ENCODE measurements at regions not wholly inside any gene's neighbourhood (a gene's known extent, or its start where the extent isn't known, plus 50 kb on each side); places are given as distances from the start of the nearest gene placed in this dataset.

DNA sequence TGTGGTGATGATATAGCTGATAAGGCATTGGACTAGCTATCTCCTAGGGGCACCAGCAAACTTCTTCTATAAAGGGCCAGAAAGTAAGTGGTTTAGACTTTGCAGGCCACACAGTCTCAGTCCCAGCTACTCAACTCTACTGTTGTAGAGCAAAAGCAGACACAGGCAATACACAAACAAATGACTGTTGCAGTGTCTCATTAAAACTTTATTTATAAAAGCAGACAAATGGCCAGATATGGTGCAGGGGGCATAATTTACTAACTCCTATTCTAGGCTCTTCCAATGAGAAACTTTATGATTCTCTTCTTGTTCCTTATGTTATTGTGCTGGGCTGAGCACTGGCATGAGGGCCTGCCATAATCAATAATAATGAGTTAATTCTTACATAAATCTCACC lies 176.8 kb upstream of the POU3F1 start:
- DNase-seq (ENCODE audit: low read depth in 2 of 2): no peak

DNA sequence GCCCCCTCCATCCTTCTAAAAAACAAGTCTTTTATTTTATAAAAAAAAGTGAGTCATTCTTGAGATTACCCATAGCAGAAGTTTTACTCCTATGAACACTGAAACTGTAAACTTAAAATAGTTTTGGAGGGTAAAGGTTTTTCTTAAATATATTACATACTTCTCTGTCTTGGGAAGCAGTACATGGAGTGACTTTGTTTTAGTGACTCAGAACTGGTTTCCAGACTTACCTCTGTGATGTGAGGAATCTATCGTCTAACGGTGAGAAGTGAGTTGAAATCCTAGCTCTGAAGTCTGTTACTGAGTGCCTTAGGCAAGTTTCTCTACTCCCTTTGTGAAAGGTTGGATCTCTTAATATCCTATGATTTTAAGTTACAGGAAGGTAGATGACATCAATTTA lies 176.3 kb upstream of the POU3F1 start:
- DNase-seq (ENCODE audit: low read depth in 2 of 2): no peak

DNA sequence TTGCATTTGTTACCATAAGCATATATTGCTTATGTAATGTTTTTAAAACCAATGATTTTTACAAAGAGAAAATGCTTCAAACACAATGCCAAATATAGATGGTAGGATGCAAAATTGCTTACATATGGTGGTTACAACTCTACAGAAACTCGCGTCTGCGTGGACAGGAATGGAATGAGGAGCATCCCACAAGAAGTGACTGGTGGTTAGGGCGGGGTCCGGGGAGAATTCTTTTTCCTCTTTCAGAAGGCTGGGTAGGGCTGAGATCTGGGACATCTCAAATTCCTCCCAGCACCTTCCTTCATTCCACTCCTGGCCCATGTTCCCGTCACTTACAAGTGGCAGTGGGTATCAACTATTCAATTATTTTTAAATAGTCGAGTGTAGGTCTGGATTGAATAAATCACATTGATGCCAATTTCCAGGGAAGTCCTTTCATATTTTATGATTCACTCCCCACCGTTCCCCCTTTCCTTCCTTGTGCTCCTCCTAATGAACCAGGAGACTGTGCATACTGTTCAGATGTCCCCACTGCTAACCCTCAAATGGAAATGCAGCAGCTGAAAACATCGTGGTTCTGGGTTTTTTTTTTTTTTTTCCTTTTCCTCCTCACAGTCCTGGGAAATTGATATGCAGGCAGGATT lies 174.5 kb upstream of the POU3F1 start:
- no peak for DNase-seq (ENCODE audit: low read depth in 2 of 2)

DNA sequence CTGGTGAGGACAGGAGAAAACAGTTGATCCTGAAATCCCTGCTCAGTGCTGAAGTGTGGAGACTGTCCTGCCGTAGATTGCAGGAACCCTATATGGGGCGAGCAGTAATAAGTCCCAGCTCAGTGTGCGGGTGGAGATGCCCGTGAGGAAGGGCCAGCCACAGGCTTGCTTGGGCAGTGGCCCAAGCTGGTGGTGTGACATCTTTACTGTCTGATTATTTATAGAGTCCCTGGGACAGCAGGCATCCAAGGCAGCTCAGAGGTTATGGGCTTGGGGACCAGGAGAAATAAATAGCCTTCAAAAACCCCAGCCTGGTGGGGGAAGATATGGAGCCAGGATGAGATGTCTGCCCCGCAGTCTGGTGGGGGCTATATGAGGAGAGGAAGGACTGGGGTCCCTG lies 170.7 kb upstream of the POU3F1 start:
- DNase-seq (ENCODE audit: low read depth in 2 of 2): no peak

DNA sequence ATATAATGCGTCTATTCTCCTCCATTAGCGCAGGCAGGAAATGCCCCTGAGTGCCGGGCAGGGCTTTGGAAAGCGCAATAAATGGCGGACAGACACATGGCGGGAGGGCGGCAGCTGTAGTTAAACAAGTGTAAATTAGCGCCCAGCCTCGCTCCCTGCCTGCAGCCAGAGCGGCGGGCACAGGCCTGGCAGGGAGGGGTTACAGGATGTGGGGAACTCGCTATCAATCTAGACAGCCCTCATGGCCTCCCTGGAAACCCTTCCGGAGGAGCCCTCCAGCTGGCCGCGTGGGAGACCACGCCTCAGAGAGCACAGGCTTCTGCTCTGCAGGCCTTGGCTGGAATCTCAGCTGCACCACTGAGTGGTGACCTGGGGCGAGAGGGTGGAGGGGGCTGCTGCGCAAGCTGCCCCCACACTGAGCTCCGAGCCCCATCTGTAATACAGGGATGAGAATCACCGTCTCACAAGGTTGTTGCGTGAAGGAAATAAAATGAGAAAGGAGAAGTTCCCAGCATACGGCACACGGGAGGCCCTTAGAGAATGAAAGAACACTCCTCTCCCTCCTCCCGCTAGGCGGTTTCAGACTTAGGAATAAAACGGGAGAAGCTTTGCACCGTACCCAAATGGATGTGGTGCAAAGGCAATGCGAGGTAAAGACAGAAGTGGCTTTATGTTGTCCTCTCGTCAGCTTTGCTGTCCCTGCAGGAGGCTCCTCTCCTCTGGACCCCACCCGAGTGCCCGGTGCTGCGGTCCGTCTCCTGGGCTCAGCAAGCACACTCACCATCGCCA lies 167.2 kb upstream of the POU3F1 start:
- DNase-seq (ENCODE audit: low read depth in 2 of 2): no peak

DNA sequence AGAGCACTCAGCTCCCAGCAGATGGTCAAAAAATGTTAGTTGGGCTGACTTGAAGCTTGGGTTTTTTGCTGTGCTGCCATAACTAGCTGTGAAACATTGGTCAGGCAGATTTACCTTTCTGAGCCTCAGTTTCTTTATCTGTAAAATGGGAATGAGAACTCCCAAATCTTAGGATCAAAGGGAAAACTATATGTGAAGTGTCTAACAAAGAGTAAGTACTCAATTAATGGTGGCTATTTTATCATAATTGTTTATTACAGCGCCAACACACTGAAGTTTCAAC lies 164.2 kb upstream of the POU3F1 start:
- DNase-seq (ENCODE audit: low read depth in 2 of 2): no peak

DNA sequence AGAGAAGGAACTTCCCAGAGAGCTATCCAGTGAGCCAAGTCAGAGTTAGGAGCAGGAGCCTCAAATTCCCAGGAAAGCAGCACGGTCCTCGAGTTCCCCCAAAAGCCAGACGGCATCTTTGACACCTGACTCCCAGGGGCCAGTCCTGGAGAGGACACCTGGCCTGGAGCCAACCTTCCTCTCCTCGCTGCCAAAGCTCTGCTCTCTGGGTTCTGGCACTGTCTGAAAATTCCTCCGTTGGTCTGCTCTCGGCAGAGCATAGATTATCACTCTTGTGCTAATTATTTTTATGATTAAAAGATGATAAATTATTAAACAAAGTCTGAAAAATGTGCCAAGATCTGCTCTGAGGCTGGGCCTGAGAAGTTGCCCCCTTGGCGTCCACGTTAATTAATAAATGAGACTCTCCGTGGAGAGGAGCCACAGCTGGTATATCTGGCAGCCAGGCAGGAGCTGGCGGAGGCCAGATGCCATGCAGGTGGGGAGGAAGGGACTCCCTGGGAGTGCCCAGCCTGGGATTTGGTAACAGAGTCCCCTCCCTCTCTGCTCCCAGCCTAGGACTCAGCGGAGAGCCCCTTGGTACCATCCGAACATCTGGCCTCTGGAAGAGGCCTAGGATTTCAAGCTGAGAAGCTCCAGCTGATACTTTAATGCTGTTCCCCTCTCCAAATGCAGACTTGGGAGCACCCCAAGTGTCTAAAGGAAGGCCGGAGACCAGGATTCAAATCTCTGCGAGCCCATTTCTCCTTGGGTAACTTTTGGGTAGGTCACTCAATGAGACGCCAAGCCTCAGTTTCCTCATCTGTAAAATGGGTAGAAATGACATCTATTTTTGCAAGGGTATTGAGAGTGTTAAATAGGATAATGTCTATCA lies 163.7 kb upstream of the POU3F1 start:
- DNase-seq (ENCODE audit: low read depth in 2 of 2): no peak

DNA sequence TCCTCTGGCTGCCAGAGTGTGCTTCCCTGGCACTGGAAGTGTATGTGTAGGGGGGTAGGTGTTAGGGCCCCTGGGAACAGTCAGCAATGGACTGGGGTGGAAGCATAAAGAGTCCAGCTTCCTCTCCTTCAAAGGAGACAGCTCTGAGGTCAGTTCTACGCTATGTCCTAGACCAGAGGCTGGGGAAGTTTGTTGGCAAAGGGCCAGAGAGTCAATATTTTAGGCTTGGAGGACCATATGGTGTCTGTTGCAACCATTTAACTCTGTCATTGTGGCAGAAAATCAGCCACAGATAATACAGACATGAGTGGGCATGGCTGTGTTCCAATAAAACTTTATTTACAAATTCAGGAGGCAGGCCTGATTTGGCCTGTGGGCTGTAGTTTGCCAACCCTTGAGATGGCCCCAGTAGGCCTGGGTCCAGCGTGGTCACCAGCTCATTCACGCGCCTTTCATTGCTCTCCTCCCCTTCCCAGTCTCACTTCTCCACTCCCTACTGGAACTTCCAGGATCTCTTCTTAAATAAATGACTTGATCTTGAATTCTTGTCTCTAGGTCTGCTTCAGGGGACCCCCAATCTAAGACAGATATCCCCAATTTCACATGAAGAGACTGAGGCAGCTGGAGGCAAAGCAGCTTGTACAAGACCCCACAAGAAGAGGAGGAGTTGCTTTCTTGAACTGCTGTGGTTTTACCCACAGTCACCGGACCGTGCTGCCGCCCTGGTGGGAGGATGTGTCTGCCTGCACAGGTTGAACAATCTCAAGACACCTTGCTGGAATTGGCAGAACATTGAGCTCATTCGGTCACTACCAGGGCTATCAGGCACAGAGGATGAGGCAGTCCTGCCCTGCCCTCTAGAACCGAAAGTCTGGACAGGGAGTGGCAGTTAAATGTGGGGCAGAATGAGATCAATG lies 162.4 kb upstream of the POU3F1 start:
- DNase-seq (ENCODE audit: low read depth in 2 of 2): no peak

DNA sequence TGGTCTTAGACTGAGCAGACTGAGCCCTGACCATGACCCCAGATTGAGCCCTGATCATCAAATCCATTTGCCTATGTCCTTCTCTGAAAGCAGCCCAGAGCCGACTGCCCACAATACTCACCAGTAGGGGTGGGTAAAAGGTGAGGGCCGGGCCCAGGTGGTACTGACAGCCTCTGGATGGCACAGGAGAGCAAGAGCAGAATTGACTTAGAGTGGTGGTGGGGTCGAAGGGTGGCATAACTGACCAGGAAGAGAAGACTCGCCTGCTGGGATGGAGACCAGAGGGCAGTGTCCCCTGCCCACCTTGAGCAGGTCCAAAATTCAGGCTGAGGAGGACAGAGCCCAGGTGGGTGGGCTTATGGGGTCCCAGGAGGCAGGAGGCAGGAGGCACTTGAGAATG lies 161.3 kb upstream of the POU3F1 start:
- no peak for DNase-seq (ENCODE audit: low read depth in 2 of 2)

DNA sequence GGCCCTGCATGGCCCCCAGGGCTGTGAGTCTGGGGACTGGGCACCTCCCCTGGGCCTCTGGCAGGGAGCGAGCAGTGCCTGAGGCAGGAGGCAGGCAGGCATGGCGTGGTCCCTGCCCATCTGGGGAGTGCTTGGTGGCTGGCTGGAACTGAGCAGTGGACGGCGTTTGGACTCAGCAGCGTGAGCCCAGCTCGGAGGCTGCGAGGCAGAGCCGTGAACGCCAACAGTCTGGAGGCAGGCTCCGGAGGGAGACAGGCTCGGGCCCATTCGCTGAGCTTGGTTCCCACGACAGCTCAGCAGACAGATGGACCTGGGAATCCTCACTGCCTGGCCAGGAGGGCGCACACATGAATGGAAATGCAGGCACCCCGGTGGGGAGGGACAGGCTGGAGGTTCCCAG lies 160.7 kb upstream of the POU3F1 start:
- DNase-seq (ENCODE audit: low read depth in 2 of 2): no peak

DNA sequence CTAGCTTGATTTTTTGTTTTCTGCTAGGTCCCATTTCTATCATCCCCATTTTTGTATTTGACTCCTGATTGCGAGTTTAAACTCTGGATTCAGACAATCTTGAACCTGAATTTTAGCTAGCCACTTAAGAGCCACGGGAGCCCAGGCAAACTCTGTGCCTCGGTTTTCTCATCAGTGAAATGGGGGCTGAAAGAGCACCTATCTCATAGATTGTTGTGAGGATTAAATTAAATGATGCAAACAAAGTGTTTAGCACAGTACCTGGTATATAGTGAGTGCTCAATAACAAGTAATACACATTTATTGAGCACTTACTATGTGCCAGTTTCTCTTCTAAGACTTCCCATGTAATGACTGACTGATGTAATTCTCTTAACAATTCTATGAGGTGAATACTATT lies 158.1 kb upstream of the POU3F1 start:
- no peak for DNase-seq (ENCODE audit: low read depth in 2 of 2)

DNA sequence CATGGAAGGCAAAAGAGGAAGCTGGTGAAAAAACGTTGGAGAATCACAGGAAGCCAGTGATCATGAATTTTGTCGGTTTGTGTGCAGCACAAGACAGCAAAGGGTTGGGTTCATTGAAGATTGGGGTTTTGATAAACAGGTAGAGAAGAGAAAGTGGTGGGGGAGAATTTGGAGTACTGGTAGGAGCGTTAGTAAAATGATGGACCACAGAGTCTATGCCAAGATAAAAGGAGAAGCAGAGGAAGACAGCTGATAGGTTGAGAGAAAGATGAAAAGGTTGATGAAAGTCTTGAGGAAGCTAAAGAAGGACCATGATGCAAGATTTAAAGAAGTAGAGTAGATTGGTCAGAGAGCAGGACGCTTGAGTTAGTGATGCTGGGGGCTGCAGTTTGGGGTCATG lies 156.8 kb upstream of the POU3F1 start:
- DNase-seq (ENCODE audit: low read depth in 2 of 2): no peak

DNA sequence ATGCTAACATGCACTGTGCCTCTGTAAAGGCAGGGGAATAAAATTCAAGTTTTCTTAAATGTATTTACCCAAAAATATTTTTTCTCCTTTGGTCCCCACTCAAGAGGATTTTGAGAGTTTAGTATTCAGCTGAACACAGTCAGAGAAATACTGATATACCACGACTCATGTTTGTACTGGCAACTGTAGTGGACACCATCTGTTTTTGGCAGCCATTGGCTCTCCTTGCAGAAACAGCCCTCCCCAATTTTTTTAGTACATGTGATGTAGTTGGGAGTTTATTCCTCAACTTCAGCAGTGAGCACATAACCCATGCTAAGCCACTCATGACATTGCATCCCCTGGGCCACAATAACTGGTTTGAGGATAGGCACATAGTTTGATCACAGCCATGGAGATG lies 154.8 kb upstream of the POU3F1 start:
- no peak for DNase-seq (ENCODE audit: low read depth in 2 of 2)

DNA sequence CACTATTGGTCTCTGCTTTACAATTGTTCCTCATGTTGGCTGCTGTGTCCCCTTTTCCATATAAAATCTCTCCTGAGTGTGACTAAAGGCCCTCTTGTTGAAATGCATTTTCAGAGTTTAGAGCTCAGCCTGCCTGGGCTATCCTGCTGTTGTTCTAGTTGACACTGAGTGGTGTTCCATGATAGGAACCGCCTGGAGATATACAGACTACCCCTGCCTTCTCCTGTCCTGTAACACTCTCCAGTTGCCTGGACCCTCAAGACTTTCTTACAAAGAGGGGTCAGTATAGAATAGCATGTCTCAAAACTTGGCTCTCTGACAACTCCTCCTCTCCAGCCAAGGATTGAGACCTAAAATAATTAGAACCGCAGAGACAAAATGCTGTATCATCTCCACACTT lies 152.0 kb upstream of the POU3F1 start:
- no peak for DNase-seq (ENCODE audit: low read depth in 2 of 2)

DNA sequence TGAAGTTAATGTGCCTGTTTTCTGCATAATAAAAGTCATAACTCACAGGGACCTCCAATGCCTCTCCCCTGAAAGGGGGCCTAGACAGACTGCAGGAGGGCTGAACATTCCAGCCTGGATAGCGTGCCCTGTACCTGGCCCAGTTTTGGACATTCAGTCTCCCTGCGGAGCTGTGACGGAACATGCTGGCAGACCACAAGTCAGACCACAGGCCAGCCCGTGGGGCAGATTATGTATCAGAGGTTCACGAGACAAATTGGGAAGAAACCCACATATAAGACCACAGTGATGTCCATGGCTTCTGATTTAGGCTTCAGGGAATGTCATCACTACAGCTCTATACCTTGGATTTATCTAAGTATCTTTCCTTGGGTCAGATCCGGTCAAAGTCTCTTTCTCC lies 151.5 kb upstream of the POU3F1 start:
- no peak for DNase-seq (ENCODE audit: low read depth in 2 of 2)

DNA sequence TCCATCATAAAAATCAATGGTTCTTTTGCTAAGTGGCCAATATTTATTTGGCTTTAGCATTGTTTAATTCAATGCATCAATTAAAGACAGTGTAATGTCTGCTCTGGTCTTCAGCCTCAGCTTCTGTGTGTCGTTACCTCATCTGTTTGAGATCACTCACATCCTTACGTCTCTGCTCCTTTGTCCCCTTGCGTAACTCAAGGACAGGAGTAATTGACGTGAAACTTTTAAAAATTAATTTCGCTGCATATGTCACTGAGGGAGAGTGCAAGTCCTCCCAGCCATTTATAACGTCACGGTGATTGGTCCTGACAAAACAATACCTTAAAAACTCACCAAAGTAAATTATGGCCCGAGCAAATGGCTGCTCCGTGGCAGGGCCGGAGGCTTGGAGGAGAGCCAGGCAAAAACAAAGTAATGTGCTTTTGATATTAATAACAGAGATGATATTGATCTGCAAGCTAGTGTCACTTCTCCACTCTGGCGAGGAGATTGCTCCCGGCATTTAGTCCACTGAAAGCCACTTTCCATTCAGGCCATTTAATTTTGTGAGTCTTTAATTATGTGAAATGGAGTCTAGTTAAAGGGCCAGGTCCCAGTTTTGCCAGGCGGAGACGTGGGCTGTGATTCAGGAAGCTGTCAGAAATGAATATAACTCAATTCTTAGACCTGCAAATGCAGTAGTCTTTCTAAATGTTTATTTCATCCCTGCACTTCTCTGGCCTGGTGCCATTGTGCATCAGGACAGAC lies 150.9 kb upstream of the POU3F1 start:
- no peak for DNase-seq (ENCODE audit: low read depth in 2 of 2)

DNA sequence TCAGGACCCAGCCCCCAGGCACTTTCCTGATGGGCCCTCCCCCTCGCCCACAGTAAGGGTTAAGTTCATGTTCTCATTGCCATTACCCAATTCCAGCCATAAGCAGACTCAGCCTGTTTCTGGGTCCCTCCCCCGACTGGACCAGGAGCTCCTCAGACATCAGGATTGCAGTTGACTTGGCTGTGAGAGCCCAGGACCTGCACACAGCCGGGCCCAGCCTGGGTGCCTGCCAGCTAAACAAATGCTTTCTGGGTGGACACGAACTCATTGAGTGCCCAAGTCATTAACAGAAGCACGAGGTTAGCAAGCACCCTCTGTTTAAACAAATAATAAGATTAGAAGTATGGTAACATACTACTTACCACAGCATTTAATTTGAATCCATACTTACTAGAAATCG lies 147.9 kb upstream of the POU3F1 start:
- no peak for DNase-seq (ENCODE audit: low read depth in 2 of 2)

DNA sequence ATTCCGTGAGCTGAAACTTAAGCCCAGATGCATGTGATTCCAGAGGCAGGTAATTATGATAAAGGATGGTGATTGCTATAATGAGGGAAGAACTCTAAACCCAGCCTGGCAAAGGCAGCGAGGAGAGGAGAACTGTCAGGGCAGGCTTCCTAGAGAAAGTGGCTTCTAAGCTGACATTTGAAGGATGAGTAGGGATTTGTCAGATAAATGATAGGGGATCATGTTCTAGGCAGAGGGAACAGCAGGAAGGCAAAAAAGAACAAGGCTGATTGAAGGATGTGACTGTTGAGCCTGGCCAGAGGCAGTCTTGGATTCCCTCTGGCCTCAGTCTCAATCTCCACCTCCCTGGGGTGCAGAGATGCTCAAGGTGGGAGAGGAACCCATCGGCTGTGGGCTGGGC lies 146.4 kb upstream of the POU3F1 start:
- no peak for DNase-seq (ENCODE audit: low read depth in 2 of 2)

DNA sequence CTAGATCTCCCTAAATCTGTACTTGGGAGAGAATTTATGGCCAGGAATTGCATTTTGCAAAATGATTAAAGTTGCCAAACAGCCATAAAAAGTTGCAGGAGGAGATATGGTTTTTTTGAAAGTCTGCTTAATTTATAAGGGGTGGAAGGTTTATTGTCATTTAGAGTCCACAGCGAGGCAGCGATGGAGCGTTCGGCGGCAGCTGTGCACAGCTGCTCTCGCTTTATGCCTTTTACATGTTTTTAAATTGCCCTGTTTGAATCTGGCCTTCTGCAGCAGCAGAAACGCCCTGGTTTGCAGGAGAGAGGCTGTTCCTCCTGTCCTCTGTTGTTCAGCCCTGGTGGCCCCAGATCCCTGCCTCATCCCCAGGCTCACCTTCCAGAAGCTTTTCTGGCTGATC lies 144.9 kb upstream of the POU3F1 start:
- no peak for DNase-seq (ENCODE audit: low read depth in 2 of 2)

DNA sequence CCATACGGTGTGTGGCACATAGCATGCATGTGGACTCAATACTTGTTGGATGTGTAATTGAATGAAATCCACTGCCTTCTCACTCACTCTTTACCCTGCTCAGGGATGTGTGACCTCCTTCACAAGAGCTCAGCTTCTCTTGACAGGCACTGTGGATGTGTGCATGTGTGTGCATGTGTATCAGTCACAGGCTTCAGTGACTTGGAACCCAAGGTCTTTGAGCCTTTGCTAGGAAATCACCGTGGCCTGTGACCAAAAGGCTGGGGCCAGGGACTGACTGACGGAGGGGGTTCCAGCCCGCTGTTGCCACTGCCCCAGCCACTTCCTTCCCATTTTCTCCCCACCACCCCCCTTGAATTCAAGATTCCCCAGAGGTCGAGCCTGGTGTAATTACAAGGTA lies 144.4 kb upstream of the POU3F1 start:
- DNase-seq (ENCODE audit: low read depth in 2 of 2): no peak

DNA sequence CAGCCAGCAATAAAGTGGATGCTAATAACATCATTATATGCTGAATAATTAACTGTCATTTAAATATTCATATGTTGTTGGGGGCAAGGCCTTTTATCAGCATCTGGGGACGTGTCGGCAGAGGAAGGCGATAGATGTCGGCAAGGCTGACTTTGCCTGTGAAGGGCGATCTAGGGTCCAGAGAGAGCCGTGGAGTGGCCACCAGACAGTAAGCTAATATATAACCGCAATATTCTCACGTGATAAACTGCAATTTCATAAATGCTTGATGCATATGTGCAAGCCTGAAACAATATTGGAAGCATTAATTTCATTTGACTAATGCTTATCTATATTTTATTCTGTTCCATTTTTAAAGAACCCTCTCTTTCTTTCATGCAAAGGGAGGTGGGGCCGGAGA lies 141.0 kb upstream of the POU3F1 start:
- DNase-seq (ENCODE audit: low read depth in 2 of 2): no peak

Measured in stimulated activated CD4-positive, alpha-beta T cell treated with anti-CD3 and anti-CD28 coated beads, Interleukin-15, amount 100 ng/mL, for 48 hours (primary cell).